Hematopoietic multipotent progenitor cell treated with erythropoietin and hydrocortisone succinate and interleukin-3 and kit ligand, for 15 days (in vitro differentiated cells): ENCODE measurements at regions not wholly inside any gene's neighbourhood (a gene's known extent, or its start where the extent isn't known, plus 50 kb on each side); places are given as distances from the start of the nearest gene placed in this dataset.

ENCODE experiments used
- DNase-seq: peaks from one replicate; pipeline ENCODE4 v3.0.0-alpha.2; 2015; ENCODE audit warnings: low spot score

DNA sequence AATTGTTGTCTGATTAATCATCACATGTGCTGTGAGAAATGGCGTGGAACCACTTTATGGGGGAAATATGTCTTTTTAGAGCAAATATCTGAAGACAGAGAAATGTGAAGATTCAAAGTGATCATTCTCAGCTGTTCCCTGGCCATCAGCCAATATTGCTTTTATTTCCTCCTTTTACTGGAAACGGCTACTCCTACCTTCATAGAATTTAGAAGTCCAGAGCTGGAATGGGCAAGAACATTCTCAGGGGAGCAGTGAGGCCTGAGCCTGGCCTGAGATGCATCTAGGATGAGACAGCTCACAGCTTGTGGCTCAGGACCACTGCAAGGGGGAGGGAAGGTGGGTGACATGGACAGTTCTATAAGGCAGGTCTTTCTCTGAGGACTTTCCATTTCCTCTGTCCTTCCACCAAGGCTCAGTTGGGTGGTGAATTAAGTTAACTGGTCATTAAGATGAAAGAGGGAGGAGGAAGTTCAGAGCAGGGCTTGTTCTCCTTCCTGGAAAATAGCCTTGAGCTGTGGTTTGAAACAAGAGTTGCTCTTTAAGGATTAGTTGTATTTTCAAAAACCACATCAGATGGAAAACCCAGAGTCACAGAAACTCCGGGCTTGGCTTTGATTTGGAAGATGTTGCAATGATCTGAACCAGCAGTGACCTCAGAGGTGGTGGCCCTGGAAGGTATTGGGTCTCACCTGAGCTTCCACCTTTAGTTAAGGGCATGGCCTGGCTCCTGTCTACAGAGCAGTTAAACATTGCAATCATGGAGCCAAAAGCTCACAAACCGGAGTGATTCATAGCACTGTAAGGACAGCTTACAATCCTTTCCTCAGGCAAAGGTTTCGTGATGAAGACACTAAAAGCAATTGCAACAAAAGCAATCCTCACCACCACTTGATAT is 144.3 kb downstream of the VAPA start:
- no peak for DNase-seq

DNA sequence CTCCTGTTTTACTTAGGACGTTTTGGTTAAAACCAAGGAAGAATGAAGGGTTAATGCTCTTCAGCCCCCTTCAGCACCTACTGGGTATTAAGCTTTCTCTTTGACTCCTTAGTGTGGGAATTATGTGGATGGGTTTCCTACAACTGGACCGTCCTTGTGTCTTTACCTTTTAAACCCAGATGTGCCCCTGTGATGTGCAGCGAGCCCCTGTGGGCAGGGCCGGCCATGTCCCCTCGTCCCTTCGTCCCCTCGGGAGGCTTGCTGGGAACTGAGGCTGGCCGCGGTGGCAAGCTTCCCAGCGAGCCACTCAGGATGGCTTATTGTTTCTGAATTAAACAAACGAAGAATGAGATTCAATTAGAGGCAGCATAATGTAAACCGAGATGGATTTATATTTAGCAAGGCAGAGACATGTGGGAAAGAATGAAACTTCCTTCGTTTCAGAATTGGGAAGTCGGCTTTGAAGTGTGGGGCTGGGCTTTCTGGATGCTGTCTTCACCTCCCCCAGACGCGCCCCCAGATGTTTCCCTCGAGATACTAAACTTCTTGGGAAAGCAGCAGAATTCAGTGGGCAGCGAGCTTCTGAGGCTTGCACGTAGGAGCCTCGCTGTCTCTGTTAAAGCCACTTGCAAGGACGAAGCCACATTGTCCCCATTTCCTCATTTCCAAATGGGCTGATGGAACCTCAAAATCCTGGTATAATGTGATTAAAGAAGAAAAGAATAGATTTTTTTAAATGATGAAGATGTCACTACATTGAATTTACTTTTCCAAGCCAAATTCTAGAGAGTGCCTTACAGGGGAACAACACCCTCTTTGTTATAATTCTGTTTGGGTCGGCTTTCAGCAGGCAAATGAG is 146.0 kb downstream of the VAPA start:
- no peak for DNase-seq

DNA sequence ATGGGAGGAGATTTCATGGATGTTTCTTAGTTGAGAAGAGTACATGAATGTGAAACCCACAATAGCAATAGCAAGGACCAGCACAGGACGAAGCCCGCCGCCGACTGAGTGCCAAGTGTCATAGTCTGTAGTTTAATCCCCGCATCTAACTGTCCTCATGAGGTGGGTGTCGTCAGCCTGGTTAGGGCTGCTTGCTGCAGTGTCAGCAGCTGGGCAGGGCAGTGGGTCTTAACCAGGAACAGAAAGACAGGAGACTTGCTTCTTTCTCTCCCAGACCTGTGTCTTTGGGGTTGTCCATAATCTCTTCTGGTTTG is 146.6 kb downstream of the VAPA start:
- no peak for DNase-seq

DNA sequence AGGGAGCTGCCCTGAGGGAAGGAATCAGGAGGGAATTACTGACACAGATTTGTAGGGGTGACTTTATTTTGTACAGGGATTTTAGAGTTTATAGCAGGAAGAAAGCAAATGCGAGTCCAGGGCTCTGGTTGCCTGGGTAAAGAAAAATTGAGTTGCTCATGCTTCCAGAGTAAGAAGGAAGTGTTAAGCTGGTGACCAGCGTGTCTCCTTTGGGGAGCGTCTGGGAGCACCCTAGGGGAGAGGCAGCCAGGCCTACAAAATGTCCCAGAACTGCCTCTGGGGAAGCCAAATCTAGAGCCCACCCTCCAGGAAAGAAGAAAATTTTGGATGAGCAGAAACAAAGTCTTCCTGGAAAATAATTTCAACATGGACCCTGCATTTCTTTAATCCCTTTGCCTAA is 147.0 kb downstream of the VAPA start:
- no peak for DNase-seq

DNA sequence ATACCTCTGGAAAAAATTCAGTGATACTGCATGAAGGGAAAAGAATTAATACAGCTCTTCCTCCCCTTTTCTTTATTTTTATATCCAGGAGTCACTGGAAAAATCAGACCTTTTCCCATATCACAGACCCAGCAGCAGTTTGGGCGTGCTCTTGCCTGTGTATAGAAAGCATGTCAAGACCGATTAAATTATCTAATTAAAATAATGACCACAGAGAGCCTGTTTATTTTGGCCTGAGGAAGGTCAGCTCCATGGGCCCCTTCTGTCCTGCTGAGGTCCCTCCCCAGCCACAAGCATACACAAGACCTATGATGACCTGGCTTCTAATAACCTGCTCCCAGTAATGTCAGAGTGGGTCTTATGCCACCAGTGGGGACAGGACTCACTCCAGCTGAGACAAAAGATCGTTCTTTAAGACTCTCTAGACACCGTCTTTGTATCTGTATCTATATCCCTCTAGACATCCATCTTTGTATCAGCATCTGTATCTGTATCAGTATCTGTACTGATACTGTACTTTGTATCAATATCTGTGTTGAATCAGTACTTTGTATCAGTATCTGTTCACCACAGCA is 147.8 kb downstream of the VAPA start:
- no peak for DNase-seq

DNA sequence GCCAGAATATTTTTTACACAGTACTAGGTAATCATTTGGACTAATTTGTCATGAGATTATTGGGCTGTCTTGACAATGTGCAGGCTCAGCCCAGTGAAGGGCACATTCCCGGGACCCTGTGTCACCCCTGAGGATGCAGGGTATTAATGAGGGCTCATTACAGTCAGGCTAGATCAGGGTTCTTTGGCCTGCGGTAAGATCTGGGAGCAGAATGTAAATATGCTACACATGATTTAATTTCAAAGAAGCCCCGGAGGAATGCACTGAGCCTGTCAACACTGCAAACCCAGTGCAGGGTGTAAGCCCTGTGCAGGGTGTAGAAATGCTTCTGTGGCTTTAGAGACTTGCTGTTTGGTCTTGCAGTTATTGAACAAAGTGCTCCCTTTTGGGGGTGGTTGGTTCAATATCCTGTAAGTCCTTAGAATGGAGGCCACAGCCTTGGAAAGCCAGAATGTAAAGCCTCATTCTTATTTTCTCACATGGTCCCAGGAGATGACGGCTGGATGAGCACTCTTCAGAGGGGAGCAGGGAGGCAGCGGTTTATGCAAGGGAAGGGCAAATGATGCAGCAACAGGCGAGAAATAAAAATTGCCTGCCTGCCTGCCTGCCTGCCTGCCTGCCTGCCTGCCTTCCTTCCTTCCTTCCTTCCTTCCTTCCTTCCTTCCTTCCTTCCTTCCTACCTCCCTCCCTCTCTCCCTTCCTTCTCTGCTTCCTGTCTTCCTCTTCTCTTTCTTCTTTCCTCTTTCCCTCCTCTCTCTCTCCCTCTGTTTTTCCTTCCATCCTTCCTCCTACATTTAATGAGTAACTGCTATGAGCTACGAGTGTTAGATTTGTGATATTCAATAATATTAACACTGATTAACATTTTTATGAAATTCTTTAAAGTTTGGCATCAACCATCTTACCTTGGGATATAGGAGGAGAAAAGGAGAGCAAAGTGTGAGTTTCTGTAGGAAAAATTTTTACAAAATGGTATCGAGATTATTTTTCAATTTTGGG is 148.8 kb downstream of the VAPA start:
- no peak for DNase-seq

DNA sequence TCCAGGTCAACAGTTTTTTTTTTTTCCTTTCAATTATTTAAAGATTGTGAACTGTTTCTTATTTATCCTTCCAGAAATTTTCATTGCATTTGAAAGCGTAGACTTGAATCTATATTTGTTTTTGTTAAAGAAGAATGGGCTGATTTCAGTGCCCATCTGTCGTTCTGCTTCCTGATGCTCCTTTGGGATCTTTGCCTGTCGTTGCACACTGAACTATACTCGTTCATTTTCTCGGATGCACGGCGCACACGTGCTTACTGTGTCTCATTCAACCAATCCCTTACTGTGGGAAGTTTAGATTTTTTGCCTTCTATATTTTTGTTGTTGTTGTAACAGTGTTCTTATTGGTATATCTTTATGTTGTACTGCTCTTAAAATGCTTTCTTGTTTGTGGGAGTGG is 149.7 kb downstream of the VAPA start:
- DNase-seq = no peak

DNA sequence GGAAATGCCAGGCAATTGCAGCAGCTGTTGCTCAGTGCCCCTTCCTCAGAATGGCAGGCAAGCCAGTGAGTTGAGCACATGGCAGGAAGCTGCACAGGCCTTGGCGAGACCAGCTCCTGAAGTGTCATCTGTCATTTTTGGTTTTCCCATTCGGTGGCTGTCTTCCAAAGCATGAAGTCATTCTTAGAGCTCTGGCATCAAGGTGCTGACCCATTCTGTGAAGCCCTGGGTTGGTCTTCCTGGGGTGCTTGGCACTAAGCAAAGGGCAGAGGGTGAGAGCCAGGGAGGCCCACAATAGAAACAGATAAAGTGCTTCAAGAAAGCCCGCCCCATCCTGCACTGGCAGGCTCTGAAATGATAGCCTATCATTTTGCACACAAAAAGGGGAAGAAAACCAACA is 150.5 kb downstream of the VAPA start:
- no peak for DNase-seq

DNA sequence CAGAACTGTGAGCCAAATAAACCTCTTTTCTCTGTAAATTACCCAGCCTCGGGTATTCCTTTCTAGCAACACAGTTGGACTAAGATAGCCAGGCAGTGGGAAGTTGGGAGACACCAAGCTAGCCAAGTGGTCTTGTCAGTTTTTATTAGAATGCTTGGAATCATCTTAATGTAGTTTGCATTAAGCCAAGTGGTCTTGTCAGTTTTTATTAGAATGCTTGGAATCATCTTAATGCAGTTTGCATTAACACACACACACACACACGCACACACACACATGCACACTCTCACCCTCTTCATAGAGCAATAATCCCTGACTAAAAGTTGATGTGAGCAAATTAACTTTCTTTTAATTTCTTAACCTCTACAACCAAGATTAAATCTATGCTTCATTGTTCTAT is 151.5 kb downstream of the VAPA start:
- DNase-seq = no peak

DNA sequence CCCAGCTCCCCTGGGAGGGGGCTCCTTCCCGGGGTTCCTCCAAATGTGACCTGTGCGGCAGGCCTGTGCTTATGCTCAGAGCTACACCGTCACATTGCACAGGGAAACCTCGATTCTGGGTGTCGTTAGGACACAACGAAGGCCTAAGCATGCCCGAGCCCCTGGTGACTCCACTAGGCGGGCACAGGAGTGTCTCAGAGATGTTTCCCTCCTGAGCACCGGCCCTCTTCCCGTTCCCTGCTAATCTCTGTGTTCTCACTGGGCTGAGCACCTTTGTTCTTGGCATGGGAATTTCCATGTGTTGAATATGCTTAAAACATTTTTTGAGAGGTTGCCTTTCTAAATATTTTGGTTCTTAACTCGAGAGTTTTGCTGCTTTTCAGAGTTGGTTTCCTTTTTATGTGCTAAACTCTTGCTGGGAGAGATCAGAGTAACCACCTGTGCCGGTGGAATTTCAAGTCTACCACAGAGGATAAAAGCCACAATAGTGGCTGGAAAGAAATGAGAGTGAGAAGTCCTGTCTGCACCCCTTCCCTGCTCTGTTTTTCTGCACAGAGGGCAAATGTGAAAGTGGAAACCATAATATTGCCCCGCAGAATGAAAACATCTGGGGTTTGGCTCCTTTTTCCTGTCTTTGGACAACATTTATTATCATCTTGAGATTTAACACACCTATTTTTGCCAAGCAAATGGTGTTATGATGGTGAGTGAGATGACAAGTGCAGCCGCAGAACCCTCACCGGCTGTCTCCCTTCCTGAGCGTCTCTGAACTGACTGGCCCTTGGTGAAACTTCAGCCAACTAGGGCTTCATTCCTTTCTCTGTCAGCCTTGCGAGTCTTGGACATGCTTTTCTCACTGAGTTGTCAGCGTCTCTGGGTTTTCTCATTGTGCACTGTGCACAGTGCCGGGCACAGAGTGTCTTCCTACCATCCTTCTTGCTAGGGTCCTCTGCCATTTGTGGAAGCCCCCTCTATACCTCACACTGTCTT is 154.1 kb downstream of the VAPA start:
- no peak for DNase-seq

DNA sequence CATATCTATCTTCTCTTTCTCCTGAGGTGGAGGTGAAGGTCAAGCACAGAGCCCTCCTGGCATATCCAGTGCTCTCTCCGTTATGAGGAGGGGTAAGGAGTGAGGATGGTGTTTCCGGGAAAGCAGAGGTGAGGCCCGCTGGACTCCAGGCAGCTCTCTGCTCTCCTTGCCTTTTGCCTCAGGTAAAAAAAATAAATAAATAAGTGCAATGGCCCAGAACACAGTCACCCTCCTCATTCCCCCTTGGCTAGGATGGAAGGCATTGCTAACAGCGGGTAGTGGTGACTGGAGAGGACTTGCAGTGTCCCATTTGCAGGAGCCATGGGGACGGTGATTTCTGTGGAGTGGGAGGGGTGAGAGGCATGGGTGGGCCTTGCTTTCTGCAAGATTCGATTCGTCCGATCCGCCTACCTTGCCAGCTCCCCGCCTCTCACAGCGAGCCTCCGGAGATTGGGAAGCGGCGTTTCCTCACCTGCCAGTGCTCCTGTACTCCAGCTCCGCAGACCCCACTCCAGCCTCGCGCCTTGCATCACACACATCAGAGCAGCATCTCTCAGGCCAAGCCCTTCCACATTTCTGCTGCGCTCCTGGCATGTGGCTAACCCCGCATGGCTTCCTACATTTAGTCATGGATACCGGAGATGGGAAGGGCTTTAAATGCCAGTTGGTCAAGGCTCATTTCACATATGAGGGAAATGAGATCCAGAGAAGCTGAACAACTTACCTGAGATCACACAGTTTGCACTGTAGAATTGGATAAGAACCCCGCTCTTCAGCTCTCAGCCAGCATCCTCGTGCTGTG is 155.2 kb downstream of the VAPA start:
- DNase-seq = no peak

DNA sequence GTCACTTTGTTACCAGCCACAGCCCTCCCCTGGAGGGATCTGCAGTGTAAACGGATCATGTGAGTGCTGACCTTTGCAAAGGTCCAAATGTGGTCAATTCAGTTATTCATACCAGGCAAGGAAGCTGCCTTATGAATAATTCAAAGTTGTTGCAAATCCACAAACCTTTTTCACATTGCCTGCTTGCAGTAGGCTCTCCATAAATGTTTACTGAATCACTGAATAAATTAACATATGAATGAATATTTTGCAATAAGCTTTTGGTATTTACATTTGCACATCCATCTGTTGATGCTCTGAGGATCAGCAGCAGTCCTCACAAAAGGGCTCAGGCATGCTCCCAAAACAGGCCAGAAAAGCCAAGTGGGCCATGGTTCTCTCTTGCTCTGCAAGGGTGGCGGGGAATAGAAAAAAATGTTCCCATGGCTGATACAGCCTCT is 156.8 kb downstream of the VAPA start:
- no peak for DNase-seq

DNA sequence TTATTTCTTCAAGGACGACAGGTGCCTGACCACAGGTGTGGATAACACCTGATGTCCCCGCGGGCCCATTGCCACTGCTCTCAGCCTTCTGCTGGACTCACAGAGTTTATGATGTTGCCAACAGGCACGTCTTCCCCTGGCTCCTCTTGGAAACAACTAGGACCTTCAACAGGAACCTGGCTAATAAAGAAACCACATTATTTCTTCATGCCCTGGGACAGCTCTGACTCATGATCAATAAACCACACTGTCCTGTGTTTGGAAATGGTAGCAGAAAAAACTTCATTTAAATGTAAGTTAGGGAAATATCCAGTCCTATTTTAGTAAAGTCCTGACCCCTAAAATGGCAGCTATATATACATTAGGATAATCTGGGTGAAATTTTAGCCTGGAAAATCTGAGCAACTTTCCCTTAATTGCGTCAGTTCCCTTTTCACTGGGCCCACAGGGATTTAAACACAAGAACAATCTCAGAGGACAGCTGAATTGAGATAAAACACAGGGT is 158.9 kb downstream of the VAPA start:
- no peak for DNase-seq

DNA sequence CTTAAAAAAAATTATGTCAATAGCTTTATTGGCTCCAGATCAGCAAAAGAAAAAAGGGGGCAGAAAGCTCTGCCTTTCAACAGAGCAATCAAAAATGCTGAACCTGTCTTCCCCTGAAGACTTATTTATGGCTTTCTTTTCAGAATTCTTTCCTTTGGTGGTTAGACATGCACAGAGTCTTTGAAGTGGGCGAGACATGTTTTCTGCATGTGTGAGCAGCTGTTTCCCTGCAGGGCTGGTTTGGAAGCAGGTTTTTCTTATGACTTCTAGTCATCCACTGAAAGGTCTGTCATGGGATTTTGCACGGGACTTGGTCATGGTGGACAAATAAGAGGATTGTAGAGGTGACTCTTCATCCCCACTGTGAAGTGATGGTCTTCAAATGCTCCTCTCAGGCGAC is 160.3 kb downstream of the VAPA start:
- DNase-seq = no peak

DNA sequence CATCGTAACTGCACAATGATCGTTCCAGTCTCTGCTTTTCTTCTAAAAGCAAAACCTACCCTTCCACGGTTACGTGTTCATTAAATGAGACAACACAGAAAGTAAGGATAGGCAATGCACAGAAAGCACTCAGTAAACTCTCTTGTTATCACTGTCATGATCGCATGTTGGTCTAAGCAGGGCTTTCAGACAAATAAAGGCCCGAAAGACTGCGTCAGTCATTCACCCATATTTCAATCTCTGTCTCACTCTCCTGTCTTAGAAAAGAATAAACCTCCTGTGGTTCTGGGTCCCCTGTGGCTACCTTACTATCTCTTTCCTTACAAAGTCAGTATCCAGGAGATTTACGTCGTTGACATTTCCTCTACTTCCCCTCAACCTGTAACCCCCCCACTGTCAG is 160.9 kb downstream of the VAPA start:
- no peak for DNase-seq

DNA sequence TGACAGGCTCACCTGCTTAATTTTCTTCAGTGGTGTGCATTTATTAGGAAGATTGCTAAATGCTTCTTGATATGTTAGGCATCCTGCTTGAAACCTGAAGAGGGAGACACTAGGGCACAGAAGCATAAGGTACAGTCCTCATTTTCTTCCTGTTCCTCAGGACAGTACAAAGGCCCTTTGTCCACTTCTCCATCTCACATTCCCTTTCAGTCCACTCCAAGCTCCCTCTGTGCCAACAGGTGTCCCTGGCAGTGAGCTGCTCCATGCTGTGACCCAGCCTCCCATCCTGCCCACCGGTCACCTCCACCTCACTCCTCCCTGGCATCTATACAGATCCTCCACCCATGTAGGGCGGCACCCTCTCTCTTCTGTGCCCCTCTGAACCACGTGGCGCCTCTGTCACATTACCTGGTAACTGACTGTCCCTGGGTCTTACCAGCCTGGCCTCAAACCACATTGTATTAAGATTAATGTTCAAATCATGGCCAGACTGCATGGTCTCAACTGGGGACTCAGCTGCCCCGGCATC is 162.8 kb downstream of the VAPA start:
- no peak for DNase-seq

DNA sequence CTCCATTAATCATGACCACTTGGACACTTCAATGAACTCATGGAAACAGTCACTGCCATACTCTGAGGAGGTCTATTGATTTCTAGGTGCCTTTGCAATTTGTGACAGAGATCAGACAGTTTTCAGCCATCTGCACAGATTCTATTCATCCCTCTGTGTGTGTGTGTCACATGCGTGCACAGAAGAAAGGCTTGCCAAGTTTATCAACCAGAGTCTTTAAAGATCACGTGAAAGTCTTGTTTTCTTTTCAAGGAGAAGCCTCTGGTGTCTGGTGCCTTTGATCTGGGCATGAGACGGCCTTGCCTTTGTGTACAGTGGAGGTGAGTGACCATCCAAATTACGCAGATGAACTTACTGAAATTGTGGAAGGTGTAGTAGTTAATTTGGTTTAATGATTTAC is 164.2 kb downstream of the VAPA start:
- no peak for DNase-seq

DNA sequence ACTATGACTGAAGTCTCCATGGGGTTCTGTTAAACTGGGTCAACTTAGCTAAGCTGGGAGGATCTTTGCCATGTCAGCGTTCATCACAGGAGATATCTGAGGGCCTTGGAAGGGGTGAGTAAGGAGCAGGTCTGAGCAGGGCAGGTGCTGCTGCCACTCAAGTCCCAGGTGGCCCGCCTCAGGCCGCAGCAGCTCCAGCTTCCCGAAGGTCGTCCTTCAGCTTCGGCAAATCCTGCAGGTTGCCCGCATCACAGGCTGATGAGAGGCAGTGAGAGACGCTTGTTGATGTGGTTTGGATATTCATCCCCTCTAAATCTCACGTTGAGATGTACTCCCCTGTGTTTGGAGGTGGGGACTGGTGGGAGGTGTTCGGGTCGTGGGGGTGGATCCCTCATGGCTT is 166.6 kb downstream of the VAPA start:
- no peak for DNase-seq

DNA sequence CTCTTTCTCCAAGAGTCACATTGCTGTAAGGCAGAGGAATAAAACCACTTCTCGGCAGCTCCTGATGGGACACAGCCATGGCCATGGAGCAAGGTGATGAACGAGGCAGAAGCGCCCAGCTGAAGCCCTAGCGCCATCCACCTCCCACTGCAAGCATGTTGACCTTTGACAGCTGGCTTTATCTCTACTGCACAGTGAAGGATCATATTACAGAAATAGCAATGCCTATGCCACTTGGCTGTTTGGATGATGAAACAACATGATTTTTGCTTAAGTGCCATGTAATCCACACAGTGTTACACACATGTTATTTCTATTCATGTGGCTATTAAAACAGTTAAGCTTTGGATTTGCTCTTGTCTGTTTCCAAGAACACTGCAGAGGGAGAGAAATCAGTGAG is 167.7 kb downstream of the VAPA start:
- no peak for DNase-seq
